Transverse colon (tissue), 3 donors: ENCODE measurements at regions not wholly inside any gene's neighbourhood (a gene's known extent, or its start where the extent isn't known, plus 50 kb on each side); places are given as distances from the start of the nearest gene placed in this dataset.

Experiments
- POLR2A ChIP-seq: fragments of 450-650 bp; IDR thresholded peaks from one replicate; pipeline ENCODE4 v1.6.1; 2016; ENCODE audit warnings: antibody characterized with exemption, mild to moderate bottlenecking, moderate library complexity
- TF ChIP-seq, protein P1 (sequence below), 5 experiments: fragments of 200-600 bp in 3 of 5; fragments of 450-650 bp in 2 of 5; sonication (generic) in 3 of 5; IDR thresholded peaks; 1 replicate in 2 of 5; 2 replicates in 3 of 5; pipeline ENCODE4 v1.5.1; 2016 to 2017; ENCODE audit warnings: antibody characterized with exemption in 5 of 5, inconsistent platforms in 3 of 5, mild to moderate bottlenecking in 2 of 5, moderate library complexity in 1 of 5

DNA sequence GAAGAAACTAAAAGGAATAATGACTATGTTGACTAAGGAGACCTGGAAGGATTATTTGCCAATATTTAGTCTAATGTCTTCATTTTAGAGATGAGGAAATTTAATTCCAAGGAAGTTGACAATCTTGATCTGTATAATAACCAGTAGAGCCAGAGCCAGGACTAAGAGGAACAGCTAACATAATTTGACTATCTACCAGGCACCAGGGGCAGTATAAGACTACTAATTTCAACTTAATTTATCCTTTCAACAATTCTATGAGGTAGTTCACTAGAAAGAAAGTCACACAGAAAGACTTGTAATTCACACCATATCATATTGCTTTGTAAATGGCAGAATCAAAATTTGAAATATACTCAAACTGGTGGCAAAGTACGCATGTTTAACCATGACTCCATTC, 273.0 kb upstream of the STXBP5 start:
- TF ChIP-seq POLR2A: no peak
- TF ChIP-seq, protein P1, sequence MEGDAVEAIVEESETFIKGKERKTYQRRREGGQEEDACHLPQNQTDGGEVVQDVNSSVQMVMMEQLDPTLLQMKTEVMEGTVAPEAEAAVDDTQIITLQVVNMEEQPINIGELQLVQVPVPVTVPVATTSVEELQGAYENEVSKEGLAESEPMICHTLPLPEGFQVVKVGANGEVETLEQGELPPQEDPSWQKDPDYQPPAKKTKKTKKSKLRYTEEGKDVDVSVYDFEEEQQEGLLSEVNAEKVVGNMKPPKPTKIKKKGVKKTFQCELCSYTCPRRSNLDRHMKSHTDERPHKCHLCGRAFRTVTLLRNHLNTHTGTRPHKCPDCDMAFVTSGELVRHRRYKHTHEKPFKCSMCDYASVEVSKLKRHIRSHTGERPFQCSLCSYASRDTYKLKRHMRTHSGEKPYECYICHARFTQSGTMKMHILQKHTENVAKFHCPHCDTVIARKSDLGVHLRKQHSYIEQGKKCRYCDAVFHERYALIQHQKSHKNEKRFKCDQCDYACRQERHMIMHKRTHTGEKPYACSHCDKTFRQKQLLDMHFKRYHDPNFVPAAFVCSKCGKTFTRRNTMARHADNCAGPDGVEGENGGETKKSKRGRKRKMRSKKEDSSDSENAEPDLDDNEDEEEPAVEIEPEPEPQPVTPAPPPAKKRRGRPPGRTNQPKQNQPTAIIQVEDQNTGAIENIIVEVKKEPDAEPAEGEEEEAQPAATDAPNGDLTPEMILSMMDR (IDR thresholded peaks at IDR 0.05): no peak
